HepG2 (cell line): ENCODE measurements at regions not wholly inside any gene's neighbourhood (a gene's known extent, or its start where the extent isn't known, plus 50 kb on each side); places are given as distances from the start of the nearest gene placed in this dataset.

Experiments
- CBX2 ChIP-seq, 2 experiments: fragments of 200-600 bp in 1 of 2; sonication (generic); formaldehyde crosslinking in 1 of 2; IDR thresholded peaks; 2 replicates each; pipeline versions ENCODE4 v1.7.0 to v1.8.1; 2018 to 2022; ENCODE audit warnings: low read depth in 2 of 2, low read length in 1 of 2, mild to moderate bottlenecking in 1 of 2, missing genetic modification reagents in 1 of 2
- CHD2 ChIP-seq: IDR thresholded peaks from 2 replicates; pipeline ENCODE4 v1.6.1; 2011; ENCODE audit warnings: low read depth, low read length, improper control_type of control experiment
- CTCF ChIP-seq: sonication (generic); formaldehyde crosslinking; IDR thresholded peaks from 2 replicates; pipeline ENCODE4 v1.5.0; 2020; ENCODE audit warnings: mild to moderate bottlenecking, missing genetic modification reagents, moderate library complexity
- EZH2 ChIP-seq: conservative IDR thresholded peaks from 2 replicates; pipeline ENCODE4 v1.6.1; 2012; ENCODE audit warnings: mild to moderate bottlenecking, low read depth, low read length, moderate library complexity
- PAX8 ChIP-seq: sonication (generic); formaldehyde crosslinking; IDR thresholded peaks from 2 replicates; pipeline ENCODE4 v1.8.0; 2022; ENCODE audit warnings: mild to moderate bottlenecking, missing genetic modification reagents, borderline replicate concordance
- TCF12 ChIP-seq, 2 experiments: fragments of 450-650 bp in 1 of 2; sonication (generic) in 1 of 2; formaldehyde crosslinking in 1 of 2; IDR thresholded peaks; 2 replicates each; pipeline versions ENCODE4 v1.6.1 to v1.8.0; 2017 to 2022; ENCODE audit warnings: antibody characterized with exemption in 1 of 2, mild to moderate bottlenecking in 1 of 2, missing genetic modification reagents in 1 of 2, moderate library complexity in 1 of 2
- ZNF101 ChIP-seq: sonication (generic); formaldehyde crosslinking; IDR thresholded peaks from 2 replicates; pipeline ENCODE4 v1.4.0; 2020; ENCODE audit warnings: mild to moderate bottlenecking, low read depth, missing genetic modification reagents, borderline replicate concordance
- TF ChIP-seq, protein P1 (sequence below): sonication (generic); formaldehyde crosslinking; IDR thresholded peaks from 2 replicates; pipeline ENCODE4 v1.4.0; 2020; ENCODE audit warnings: mild to moderate bottlenecking, missing genetic modification reagents

- no peak for TF ChIP-seq PAX8
- TF ChIP-seq CHD2 = no peak
- TF ChIP-seq EZH2 = no peak
- TF ChIP-seq ZNF101 (CRISPR knock-in tag) = no peak
- no peak for TF ChIP-seq CBX2 (IDR thresholded peaks at IDR 0.05; ENCODE audit: low read depth, low read length)
- no peak for TF ChIP-seq CBX2 (CRISPR knock-in tag; IDR thresholded peaks at IDR 0.05; ENCODE audit: low read depth)
- TF ChIP-seq CTCF (CRISPR knock-in tag) = no peak
- TF ChIP-seq TCF12 (IDR thresholded peaks at IDR 0.05) = no peak
- TF ChIP-seq TCF12 (CRISPR knock-in tag; IDR thresholded peaks at IDR 0.05) = no peak
- TF ChIP-seq, protein P1, sequence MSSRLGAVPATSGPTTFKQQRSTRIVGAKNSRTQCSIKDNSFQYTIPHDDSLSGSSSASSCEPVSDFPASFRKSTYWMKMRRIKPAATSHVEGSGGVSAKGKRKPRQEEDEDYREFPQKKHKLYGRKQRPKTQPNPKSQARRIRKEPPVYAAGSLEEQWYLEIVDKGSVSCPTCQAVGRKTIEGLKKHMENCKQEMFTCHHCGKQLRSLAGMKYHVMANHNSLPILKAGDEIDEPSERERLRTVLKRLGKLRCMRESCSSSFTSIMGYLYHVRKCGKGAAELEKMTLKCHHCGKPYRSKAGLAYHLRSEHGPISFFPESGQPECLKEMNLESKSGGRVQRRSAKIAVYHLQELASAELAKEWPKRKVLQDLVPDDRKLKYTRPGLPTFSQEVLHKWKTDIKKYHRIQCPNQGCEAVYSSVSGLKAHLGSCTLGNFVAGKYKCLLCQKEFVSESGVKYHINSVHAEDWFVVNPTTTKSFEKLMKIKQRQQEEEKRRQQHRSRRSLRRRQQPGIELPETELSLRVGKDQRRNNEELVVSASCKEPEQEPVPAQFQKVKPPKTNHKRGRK = no peak
These were observed 86.4 kb upstream of the NTM start for GRCh38 chr11:131284041-131284440.
